ENCODE measurements at regions not wholly inside any gene's neighbourhood (a gene's known extent, or its start where the extent isn't known, plus 50 kb on each side); places are given as distances from the start of the nearest gene placed in this dataset.

DNA sequence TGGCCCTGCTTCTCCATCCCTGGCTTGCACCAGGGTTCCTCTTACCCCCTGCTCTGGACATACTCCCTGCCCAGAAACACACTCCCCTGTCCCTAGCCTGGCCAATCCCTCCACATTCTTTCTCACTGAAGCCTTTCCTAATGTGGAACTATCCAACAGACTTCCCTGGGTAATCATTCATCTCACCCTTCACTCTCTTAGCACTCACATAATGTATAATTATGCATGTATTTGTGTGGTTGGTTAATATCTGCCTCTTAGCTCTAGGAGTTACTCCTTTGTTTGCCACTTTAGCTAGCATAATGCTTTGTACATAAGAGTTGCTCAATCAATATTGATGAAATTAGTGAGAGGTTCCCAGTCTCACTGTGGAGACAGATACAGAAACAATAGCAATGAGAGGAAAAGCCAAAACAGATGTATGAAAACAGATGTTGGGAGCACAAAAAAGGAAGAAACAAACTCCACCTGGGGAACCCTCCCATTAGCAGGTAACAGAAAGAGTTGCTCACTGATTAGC lies 76.9 kb upstream of the WARS2 start:
- no peak for DNase-seq (ENCODE audit: low read depth in 2 of 2)
- H3K4me3 ChIP-seq (replicated peaks in 1 of 2; ENCODE audit: low read depth in 2 of 2, low read length in 2 of 2) = no peak overlapping the region
- TF ChIP-seq CTCF (IDR thresholded peaks at IDR 0.05; ENCODE audit: low read depth, low read length) = no peak

- TF ChIP-seq CTCF (IDR thresholded peaks at IDR 0.05; ENCODE audit: low read depth, low read length) = no peak
- no peak overlapping the region for H3K4me3 ChIP-seq (replicated peaks in 1 of 2; ENCODE audit: low read depth in 2 of 2, low read length in 2 of 2)
- DNase-seq (ENCODE audit: low read depth in 2 of 2) = no peak
Measured at GRCh38 chr1:119219711-119220110, 79.3 kb upstream of the WARS2 start.

- peak in 1 of 2 donors; percentile 46 for DNase-seq (ENCODE audit: low read depth in 2 of 2)
- no peak for TF ChIP-seq CTCF (IDR thresholded peaks at IDR 0.05; ENCODE audit: low read depth, low read length)
- H3K4me3 ChIP-seq (replicated peaks in 1 of 2; ENCODE audit: low read depth in 2 of 2, low read length in 2 of 2) = no peak overlapping the region
Measured at GRCh38 chr1:119220991-119221390, 80.5 kb upstream of the WARS2 start.

- no peak overlapping the region for H3K4me3 ChIP-seq (replicated peaks in 1 of 2; ENCODE audit: low read depth in 2 of 2, low read length in 2 of 2)
- DNase-seq (ENCODE audit: low read depth in 2 of 2) = no peak
- no peak for TF ChIP-seq CTCF (IDR thresholded peaks at IDR 0.05; ENCODE audit: low read depth, low read length)
Measured at GRCh38 chr1:119222271-119222670, 81.8 kb upstream of the WARS2 start.

GRCh38 chr1:119225265-119225664 lies 84.8 kb upstream of the WARS2 start:
- no peak overlapping the region for H3K4me3 ChIP-seq (replicated peaks in 1 of 2; ENCODE audit: low read depth in 2 of 2, low read length in 2 of 2)
- no peak for TF ChIP-seq CTCF (IDR thresholded peaks at IDR 0.05; ENCODE audit: low read depth, low read length)
- DNase-seq (ENCODE audit: low read depth in 2 of 2) = no peak

- no peak overlapping the region for H3K4me3 ChIP-seq (replicated peaks in 1 of 2; ENCODE audit: low read depth in 2 of 2, low read length in 2 of 2)
- no peak for TF ChIP-seq CTCF (IDR thresholded peaks at IDR 0.05; ENCODE audit: low read depth, low read length)
- DNase-seq (ENCODE audit: low read depth in 2 of 2) = no peak
Measured at GRCh38 chr1:119225831-119226230, 85.4 kb upstream of the WARS2 start.

- no peak for DNase-seq (ENCODE audit: low read depth in 2 of 2)
- no peak overlapping the region for H3K4me3 ChIP-seq (replicated peaks in 1 of 2; ENCODE audit: low read depth in 2 of 2, low read length in 2 of 2)
- no peak for TF ChIP-seq CTCF (IDR thresholded peaks at IDR 0.05; ENCODE audit: low read depth, low read length)
Measured at GRCh38 chr1:119226321-119226720, 85.9 kb upstream of the WARS2 start.
